SIG-M5 treated with dmso at 0.1 percent for 504 hours (cell line): ENCODE measurements at regions not wholly inside any gene's neighbourhood (a gene's known extent, or its start where the extent isn't known, plus 50 kb on each side); places are given as distances from the start of the nearest gene placed in this dataset.
A peak's percentile ranks its signal among the peaks of the same experiment; 100 is the strongest.
"Not testable (repeated sequence)": the region's sequence is repeated elsewhere in the genome, so short reads cannot be mapped to it uniquely, and the experiment has no call there.

Experiments used
- DNase-seq: peaks from one replicate; lab custom pipeline; 2025; ENCODE audit not compliant: unreplicated experiment; lab: John Stamatoyannopoulos, UW

GRCh38 chr5:30401479-30402058 is 791.9 kb upstream of the CDH6 start:
- DNase-seq: peak; percentile 8

- DNase-seq: no peak
Observed at GRCh38 chr5:30398423-30398822, 795.1 kb upstream of the CDH6 start.

GRCh38 chr5:30392897-30393296 is 800.6 kb upstream of the CDH6 start:
- no peak for DNase-seq

GRCh38 chr5:30390095-30390494 is 803.4 kb upstream of the CDH6 start:
- no peak for DNase-seq

GRCh38 chr5:30387974-30388632 is 805.4 kb upstream of the CDH6 start:
- DNase-seq: no peak

- DNase-seq: no peak
Observed at GRCh38 chr5:30385754-30386153, 807.7 kb upstream of the CDH6 start.

- DNase-seq: no peak
Observed at GRCh38 chr5:30384171-30384570, 809.3 kb upstream of the CDH6 start.

GRCh38 chr5:30380228-30380627 is 813.3 kb upstream of the CDH6 start:
- DNase-seq: no peak

- no peak for DNase-seq
Observed at GRCh38 chr5:30376848-30377247, 816.6 kb upstream of the CDH6 start.

GRCh38 chr5:30368064-30368463 is 825.4 kb upstream of the CDH6 start:
- DNase-seq: no peak

GRCh38 chr5:30365031-30365430 is 828.5 kb upstream of the CDH6 start:
- not testable (repeated sequence) for DNase-seq

GRCh38 chr5:30357371-30357770 is 836.1 kb upstream of the CDH6 start:
- no peak for DNase-seq

GRCh38 chr5:30355675-30356074 is 837.8 kb upstream of the CDH6 start:
- DNase-seq: no peak

- no peak for DNase-seq
Observed at GRCh38 chr5:30347858-30348257, 845.6 kb upstream of the CDH6 start.

- not testable (repeated sequence) for DNase-seq
Observed at GRCh38 chr5:30345539-30346345, 847.7 kb upstream of the CDH6 start.

- no peak for DNase-seq
Observed at GRCh38 chr5:30343707-30344106, 849.8 kb upstream of the CDH6 start.

GRCh38 chr5:30341466-30341865 is 852.0 kb upstream of the CDH6 start:
- no peak for DNase-seq

GRCh38 chr5:30337084-30337573 is 856.4 kb upstream of the CDH6 start:
- no peak for DNase-seq

GRCh38 chr5:30331534-30331933 is 862.0 kb upstream of the CDH6 start:
- DNase-seq: no peak

GRCh38 chr5:30325795-30326194 is 867.7 kb upstream of the CDH6 start:
- DNase-seq: no peak

- no peak for DNase-seq
Observed at GRCh38 chr5:30324083-30324482, 869.4 kb upstream of the CDH6 start.

GRCh38 chr5:30287890-30288289 is 905.6 kb upstream of the CDH6 start:
- no peak for DNase-seq
